ENCODE measurements at regions not wholly inside any gene's neighbourhood (a gene's known extent, or its start where the extent isn't known, plus 50 kb on each side); places are given as distances from the start of the nearest gene placed in this dataset.

DNA sequence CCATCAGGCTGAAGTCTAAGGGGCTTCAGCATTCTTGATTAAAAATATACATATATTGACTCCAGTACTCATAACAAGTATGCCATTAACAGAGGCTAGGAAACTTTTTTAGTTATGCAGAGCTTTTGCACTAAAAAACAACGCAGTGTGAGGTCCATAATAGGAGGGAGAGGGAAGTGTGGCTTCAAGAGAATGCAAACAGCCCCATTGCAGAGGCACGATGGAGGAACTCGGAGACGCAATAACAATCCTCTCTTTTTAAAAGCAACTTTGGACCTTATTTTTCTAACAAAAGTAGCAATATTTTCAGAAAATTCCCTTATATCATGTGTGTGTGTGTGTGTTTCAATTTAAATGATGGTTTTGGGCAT is 150.0 kb upstream of the PTCH1 start:
- BruUV-seq (replicated peaks) = no TSS peak
- TF ChIP-seq, protein P1, sequence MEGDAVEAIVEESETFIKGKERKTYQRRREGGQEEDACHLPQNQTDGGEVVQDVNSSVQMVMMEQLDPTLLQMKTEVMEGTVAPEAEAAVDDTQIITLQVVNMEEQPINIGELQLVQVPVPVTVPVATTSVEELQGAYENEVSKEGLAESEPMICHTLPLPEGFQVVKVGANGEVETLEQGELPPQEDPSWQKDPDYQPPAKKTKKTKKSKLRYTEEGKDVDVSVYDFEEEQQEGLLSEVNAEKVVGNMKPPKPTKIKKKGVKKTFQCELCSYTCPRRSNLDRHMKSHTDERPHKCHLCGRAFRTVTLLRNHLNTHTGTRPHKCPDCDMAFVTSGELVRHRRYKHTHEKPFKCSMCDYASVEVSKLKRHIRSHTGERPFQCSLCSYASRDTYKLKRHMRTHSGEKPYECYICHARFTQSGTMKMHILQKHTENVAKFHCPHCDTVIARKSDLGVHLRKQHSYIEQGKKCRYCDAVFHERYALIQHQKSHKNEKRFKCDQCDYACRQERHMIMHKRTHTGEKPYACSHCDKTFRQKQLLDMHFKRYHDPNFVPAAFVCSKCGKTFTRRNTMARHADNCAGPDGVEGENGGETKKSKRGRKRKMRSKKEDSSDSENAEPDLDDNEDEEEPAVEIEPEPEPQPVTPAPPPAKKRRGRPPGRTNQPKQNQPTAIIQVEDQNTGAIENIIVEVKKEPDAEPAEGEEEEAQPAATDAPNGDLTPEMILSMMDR (IDR thresholded peaks at IDR 0.05; ENCODE audit: unreplicated experiment) = no peak
- CTCF ChIA-PET = no interaction called here
- Mint-ChIP-seq H3K27me3 (ENCODE audit: unreplicated experiment) (peaks cover 74% of the 10 kb centered on the region), H3K4me1 (ENCODE audit: low read depth, unreplicated experiment) (no peaks in the 10 kb centered on the region), H3K9me3 (ENCODE audit: low read depth, unreplicated experiment) (peaks cover 2% of the 10 kb centered on the region), H3K36me3 (ENCODE audit: insufficient read depth, unreplicated experiment) (no peaks in the 10 kb centered on the region), H3K27ac (ENCODE audit: unreplicated experiment) (no peak overlapping the region), H3K4me3 (ENCODE audit: low read depth, unreplicated experiment) (no peak overlapping the region)
- intact Hi-C loops (cut with micrococcal nuclease; ENCODE audit: unreplicated experiment) = no loop called here
- DNase-seq = no peak

DNA sequence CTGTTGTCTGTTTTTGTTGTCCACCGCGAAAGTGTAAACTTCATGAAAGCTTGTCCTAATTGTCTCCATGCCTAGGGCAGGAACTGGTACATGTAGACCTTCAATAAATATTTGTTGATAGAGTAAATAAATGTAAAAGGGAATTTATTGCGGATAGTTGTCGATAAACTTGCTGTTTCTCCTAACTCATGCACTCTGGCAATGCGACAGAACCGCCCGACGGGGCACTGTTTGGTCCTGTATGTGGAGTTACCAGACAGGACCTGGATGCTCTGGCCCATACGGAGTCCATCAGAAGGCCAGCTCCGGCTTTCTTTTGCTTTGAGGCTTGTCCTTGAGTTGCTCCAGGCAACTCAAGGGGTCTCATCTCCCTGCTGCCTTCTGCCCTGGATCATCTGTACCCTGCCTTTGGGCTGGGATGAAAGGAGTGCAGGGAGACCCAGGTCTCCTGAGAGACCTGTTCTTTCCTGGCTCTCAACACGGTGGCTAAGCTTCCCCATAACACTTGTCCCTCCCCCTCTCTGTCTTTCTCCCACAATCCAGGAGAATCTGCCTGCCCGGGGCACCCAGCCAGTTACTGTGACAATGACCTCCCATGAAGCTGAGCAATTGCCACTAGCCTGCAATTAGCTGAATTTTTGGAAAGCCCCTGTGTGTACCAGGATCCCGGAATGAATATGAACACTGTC is 149.5 kb upstream of the PTCH1 start:
- peaks cover 78% of the 10 kb centered on the region for H3K27me3 Mint-ChIP-seq (ENCODE audit: unreplicated experiment)
- intact Hi-C loops (cut with micrococcal nuclease; ENCODE audit: unreplicated experiment) = no loop called here
- H3K4me3 Mint-ChIP-seq (ENCODE audit: low read depth, unreplicated experiment) = no peak overlapping the region
- CTCF ChIA-PET = no interaction called here
- no peaks in the 10 kb centered on the region for H3K36me3 Mint-ChIP-seq (ENCODE audit: insufficient read depth, unreplicated experiment)
- TF ChIP-seq, protein P1 (IDR thresholded peaks at IDR 0.05; ENCODE audit: unreplicated experiment) = no peak
- H3K9me3 Mint-ChIP-seq (ENCODE audit: low read depth, unreplicated experiment) = peaks cover 2% of the 10 kb centered on the region
- no peak for DNase-seq
- no peaks in the 10 kb centered on the region for H3K4me1 Mint-ChIP-seq (ENCODE audit: low read depth, unreplicated experiment)
- no TSS peak for BruUV-seq (replicated peaks)
- no peak overlapping the region for H3K27ac Mint-ChIP-seq (ENCODE audit: unreplicated experiment)

DNA sequence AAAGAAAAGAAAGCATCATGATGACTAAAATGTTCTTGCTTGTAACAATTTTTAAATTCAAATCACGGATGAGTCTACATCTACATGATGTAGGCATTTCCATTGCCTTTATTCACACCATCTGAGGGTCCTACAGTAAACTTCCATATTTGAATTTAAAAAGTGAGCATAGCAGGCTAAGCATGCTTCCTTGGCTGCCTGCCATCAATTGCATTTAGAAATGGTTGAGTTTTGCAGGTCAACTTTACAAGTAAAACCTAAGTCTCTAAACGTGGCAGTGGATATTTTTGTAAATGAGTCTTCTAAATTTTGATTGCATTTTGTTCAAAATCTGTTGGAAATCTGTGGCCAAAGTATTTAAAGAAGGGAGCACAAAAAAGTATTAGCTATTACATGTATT is 136.5 kb upstream of the PTCH1 start:
- Mint-ChIP-seq H3K27ac (ENCODE audit: unreplicated experiment) (no peak overlapping the region), H3K27me3 (ENCODE audit: unreplicated experiment) (peaks cover 20% of the 10 kb centered on the region), H3K36me3 (ENCODE audit: insufficient read depth, unreplicated experiment) (no peaks in the 10 kb centered on the region), H3K4me1 (ENCODE audit: low read depth, unreplicated experiment) (no peaks in the 10 kb centered on the region), H3K4me3 (ENCODE audit: low read depth, unreplicated experiment) (no peak overlapping the region), H3K9me3 (ENCODE audit: low read depth, unreplicated experiment) (no peaks in the 10 kb centered on the region)
- CTCF ChIA-PET = no interaction called here
- TF ChIP-seq, protein P1 (IDR thresholded peaks at IDR 0.05; ENCODE audit: unreplicated experiment) = no peak
- no TSS peak for BruUV-seq (replicated peaks)
- no peak for DNase-seq
- intact Hi-C loops (cut with micrococcal nuclease; ENCODE audit: unreplicated experiment) = no loop called here

DNA sequence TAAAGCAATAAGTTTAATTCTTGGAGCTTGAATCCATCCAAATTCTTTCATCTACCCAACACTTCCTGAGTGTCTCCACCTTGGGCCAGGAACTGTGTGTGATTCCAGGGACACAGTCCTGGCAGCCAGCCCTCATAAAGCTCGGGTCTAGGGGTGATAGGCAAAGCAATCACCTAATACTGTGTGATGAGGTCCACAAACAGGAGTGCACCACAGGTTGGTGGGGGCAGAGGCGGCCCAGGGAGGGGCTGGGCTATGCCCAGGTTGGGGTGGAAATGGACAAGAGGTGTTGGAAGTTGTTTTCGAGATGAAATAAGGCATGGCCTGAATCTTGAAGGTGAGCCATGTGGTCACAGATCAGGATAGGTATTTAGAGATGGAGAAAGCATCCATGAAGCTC is 133.9 kb upstream of the PTCH1 start:
- TF ChIP-seq, protein P1 (IDR thresholded peaks at IDR 0.05; ENCODE audit: unreplicated experiment) = no peak
- intact Hi-C loops (cut with micrococcal nuclease; ENCODE audit: unreplicated experiment) = no loop called here
- no peaks in the 10 kb centered on the region for H3K9me3 Mint-ChIP-seq (ENCODE audit: low read depth, unreplicated experiment)
- no TSS peak for BruUV-seq (replicated peaks)
- H3K27ac Mint-ChIP-seq (ENCODE audit: unreplicated experiment) = no peak overlapping the region
- CTCF ChIA-PET = no interaction called here
- H3K27me3 Mint-ChIP-seq (ENCODE audit: unreplicated experiment) = peaks cover 20% of the 10 kb centered on the region
- no peaks in the 10 kb centered on the region for H3K36me3 Mint-ChIP-seq (ENCODE audit: insufficient read depth, unreplicated experiment)
- no peaks in the 10 kb centered on the region for H3K4me1 Mint-ChIP-seq (ENCODE audit: low read depth, unreplicated experiment)
- H3K4me3 Mint-ChIP-seq (ENCODE audit: low read depth, unreplicated experiment) = no peak overlapping the region
- DNase-seq = no peak

Measured in Calu3 (cell line).